HG03354 (cell line): ENCODE measurements at regions not wholly inside any gene's neighbourhood (a gene's known extent, or its start where the extent isn't known, plus 50 kb on each side); places are given as distances from the start of the nearest gene placed in this dataset.

Source experiments
- ATAC-seq: cut with Tn5 transposase; IDR thresholded peaks from one replicate; pipeline ENCODE4 v1.9.1; 2021; ENCODE audit warnings: mild to moderate bottlenecking; ENCODE audit not compliant: unreplicated experiment, poor library complexity, severe bottlenecking

GRCh38 chr22:48888466-48889208 is 939.0 kb downstream of the BRD1 start:
- ATAC-seq: no peak

GRCh38 chr22:48887394-48888332 is 940.0 kb downstream of the BRD1 start:
- no peak for ATAC-seq

GRCh38 chr22:48886604-48887393 is 940.9 kb downstream of the BRD1 start:
- no peak for ATAC-seq

GRCh38 chr22:48885919-48886305 is 941.8 kb downstream of the BRD1 start:
- ATAC-seq: no peak

- no peak for ATAC-seq
These were observed 942.3 kb downstream of the BRD1 start for GRCh38 chr22:48885271-48885918.

GRCh38 chr22:48884786-48885185 is 942.9 kb downstream of the BRD1 start:
- no peak for ATAC-seq

GRCh38 chr22:48884324-48884723 is 943.3 kb downstream of the BRD1 start:
- no peak for ATAC-seq

- no peak for ATAC-seq
These were observed 944.3 kb downstream of the BRD1 start for GRCh38 chr22:48883211-48883960.

GRCh38 chr22:48882636-48883200 is 945.0 kb downstream of the BRD1 start:
- ATAC-seq: no peak

GRCh38 chr22:48881326-48881980 is 946.2 kb downstream of the BRD1 start:
- ATAC-seq: no peak

GRCh38 chr22:48880749-48881148 is 946.9 kb downstream of the BRD1 start:
- ATAC-seq: no peak

GRCh38 chr22:48876951-48877350 is 950.7 kb downstream of the BRD1 start:
- no peak for ATAC-seq

- ATAC-seq: no peak
These were observed 952.7 kb downstream of the BRD1 start for GRCh38 chr22:48874956-48875355.

- no peak for ATAC-seq
These were observed 954.5 kb downstream of the BRD1 start for GRCh38 chr22:48873191-48873520.

GRCh38 chr22:48872271-48873190 is 955.1 kb downstream of the BRD1 start:
- ATAC-seq: no peak

GRCh38 chr22:48871176-48871840 is 956.4 kb downstream of the BRD1 start:
- ATAC-seq: no peak

GRCh38 chr22:48870436-48870835 is 957.2 kb downstream of the BRD1 start:
- no peak for ATAC-seq
